HepG2 (cell line): ENCODE measurements at regions not wholly inside any gene's neighbourhood (a gene's known extent, or its start where the extent isn't known, plus 50 kb on each side); places are given as distances from the start of the nearest gene placed in this dataset.

Source experiments
- DRAP1 ChIP-seq: IDR thresholded peaks from 2 replicates; pipeline ENCODE4 v1.6.1; 2016; ENCODE audit warnings: missing genetic modification reagents, missing compliant biosample characterization
- HNF1A ChIP-seq, 2 experiments: sonication (generic) in 1 of 2; formaldehyde crosslinking in 1 of 2; IDR thresholded peaks; 2 replicates each; pipeline versions ENCODE4 v1.4.0 to v1.6.1; 2016 to 2020; ENCODE audit warnings: borderline replicate concordance in 1 of 2, low read depth in 1 of 2, mild to moderate bottlenecking in 1 of 2, missing genetic modification reagents in 1 of 2
- KDM2A ChIP-seq: sonication (generic); formaldehyde crosslinking; IDR thresholded peaks from 2 replicates; pipeline ENCODE4 v1.4.0; 2020; ENCODE audit warnings: low read depth, missing genetic modification reagents, borderline replicate concordance
- KLF16 ChIP-seq, 2 experiments: sonication (generic) in 1 of 2; formaldehyde crosslinking in 1 of 2; IDR thresholded peaks; 2 replicates each; pipeline versions ENCODE4 v1.6.1 to v1.8.0; 2016 to 2023; ENCODE audit warnings: missing genetic modification reagents in 2 of 2, missing compliant biosample characterization in 1 of 2
- MAF1 ChIP-seq: sonication (generic); formaldehyde crosslinking; IDR thresholded peaks from 2 replicates; pipeline ENCODE4 v1.5.0; 2020; ENCODE audit warnings: missing genetic modification reagents, borderline replicate concordance
- NFYB ChIP-seq: sonication (generic); formaldehyde crosslinking; IDR thresholded peaks from 2 replicates; pipeline ENCODE4 v1.4.0; 2020; ENCODE audit warnings: missing genetic modification reagents
- NFYC ChIP-seq: IDR thresholded peaks from 2 replicates; pipeline ENCODE4 v1.6.1; 2016; ENCODE audit warnings: missing genetic modification reagents, missing compliant biosample characterization
- NR2F2 ChIP-seq: IDR thresholded peaks from 2 replicates; pipeline ENCODE4 v1.6.1; 2012; ENCODE audit warnings: low read depth, inconsistent platforms, borderline replicate concordance
- SUZ12 ChIP-seq: fragments of 150-350 bp; IDR thresholded peaks from 2 replicates; pipeline ENCODE4 v1.6.1; 2014; ENCODE audit warnings: low read depth, low read length
- TBX3 ChIP-seq: fragments of 450-650 bp; IDR thresholded peaks from 2 replicates; pipeline ENCODE4 v1.6.1; 2017; ENCODE audit warnings: antibody characterized with exemption, mild to moderate bottlenecking, inconsistent platforms, borderline replicate concordance
- ZFP36 ChIP-seq: fragments of 150-350 bp; IDR thresholded peaks from 2 replicates; pipeline ENCODE4 v1.6.1; 2018; ENCODE audit warnings: borderline replicate concordance, low read length, low read depth; ENCODE audit not compliant: partially characterized antibody
- ZFX ChIP-seq: sonication (generic); formaldehyde crosslinking; IDR thresholded peaks from 2 replicates; pipeline ENCODE4 v1.4.0; 2020; ENCODE audit warnings: mild to moderate bottlenecking, low read depth, missing genetic modification reagents, moderate library complexity
- ZNF143 ChIP-seq: sonication (generic); formaldehyde crosslinking; IDR thresholded peaks from 2 replicates; pipeline ENCODE4 v1.4.0; 2020; ENCODE audit warnings: missing genetic modification reagents
- ZNF234 ChIP-seq: sonication (generic); formaldehyde crosslinking; conservative IDR thresholded peaks from 2 replicates; pipeline ENCODE4 v1.5.1; 2020; ENCODE audit warnings: mild to moderate bottlenecking, missing genetic modification reagents
- ZNF329 ChIP-seq: sonication (generic); formaldehyde crosslinking; IDR thresholded peaks from 2 replicates; pipeline ENCODE4 v1.9.0; 2021; ENCODE audit warnings: low read depth, mild to moderate bottlenecking, missing genetic modification reagents
- ZNF432 ChIP-seq: sonication (generic); formaldehyde crosslinking; IDR thresholded peaks from 2 replicates; pipeline ENCODE4 v1.5.0; 2020; ENCODE audit warnings: missing genetic modification reagents, mild to moderate bottlenecking, borderline replicate concordance
- ZNF687 ChIP-seq: sonication (generic); formaldehyde crosslinking; IDR thresholded peaks from 2 replicates; pipeline ENCODE4 v1.5.1; 2020; ENCODE audit warnings: mild to moderate bottlenecking, missing genetic modification reagents, moderate library complexity
- ZNF746 ChIP-seq: sonication (generic); formaldehyde crosslinking; IDR thresholded peaks from 2 replicates; pipeline ENCODE4 v1.8.0; 2022; ENCODE audit warnings: mild to moderate bottlenecking, missing genetic modification reagents
- ZNF768 ChIP-seq: sonication (generic); formaldehyde crosslinking; IDR thresholded peaks from 2 replicates; pipeline ENCODE4 v1.4.0; 2020; ENCODE audit warnings: missing genetic modification reagents
- ZNF782 ChIP-seq: sonication (generic); formaldehyde crosslinking; IDR thresholded peaks from 2 replicates; pipeline ENCODE4 v1.4.0; 2020; ENCODE audit warnings: missing genetic modification reagents, mild to moderate bottlenecking, borderline replicate concordance
- ZNF879 ChIP-seq: sonication (generic); formaldehyde crosslinking; IDR thresholded peaks from 2 replicates; pipeline ENCODE4 v1.8.1; 2023; ENCODE audit warnings: missing genetic modification reagents

GRCh38 chr16:80899809-80900592, 95.6 kb upstream of the CDYL2 start (continued):
- no peak for TF ChIP-seq HNF1A (IDR thresholded peaks at IDR 0.05; ENCODE audit: low read depth)
- TF ChIP-seq HNF1A (CRISPR knock-in tag; IDR thresholded peaks at IDR 0.05; ENCODE audit: borderline replicate concordance), result no peak
- TF ChIP-seq NR2F2, result no peak
- TF ChIP-seq SUZ12, result no peak
- no peak for TF ChIP-seq ZFP36
- TF ChIP-seq ZNF432 (CRISPR knock-in tag), result no peak
- TF ChIP-seq ZNF768 (CRISPR knock-in tag), result 0 out of 2 replicates have a peak, but pooled peaks have one; percentile 22
- peak; percentile 71 for TF ChIP-seq NFYC (CRISPR knock-in tag)
- TF ChIP-seq ZNF879, result no peak
- TF ChIP-seq ZNF143 (CRISPR knock-in tag), result peak; percentile 75
- TF ChIP-seq ZFX, result 0 out of 2 replicates have a peak, but pooled peaks have one; percentile 22
- peak; percentile 66; the same call in 1 of the 2 replicates for TF ChIP-seq NFYB
- TF ChIP-seq DRAP1 (CRISPR knock-in tag), result peak; percentile 29; the same call in 1 of the 2 replicates
- TF ChIP-seq KLF16 (CRISPR knock-in tag; IDR thresholded peaks at IDR 0.05), result no peak
- peak; percentile 22; the same call in 1 of the 2 replicates for TF ChIP-seq KDM2A (CRISPR knock-in tag)
- peak; percentile 62 for TF ChIP-seq ZNF687
- TF ChIP-seq ZNF234 (CRISPR knock-in tag), result no peak
- no peak for TF ChIP-seq TBX3
- TF ChIP-seq MAF1 (CRISPR knock-in tag), result no peak
- TF ChIP-seq ZNF329 (CRISPR knock-in tag), result peak; percentile 96
- no peak for TF ChIP-seq ZNF782 (CRISPR knock-in tag)
- TF ChIP-seq ZNF746 (CRISPR knock-in tag), result no peak
